ENCODE measurements at regions not wholly inside any gene's neighbourhood (a gene's known extent, or its start where the extent isn't known, plus 50 kb on each side); places are given as distances from the start of the nearest gene placed in this dataset.

GRCh38 chr14:71485833-71486232 lies 446.4 kb upstream of the RGS6 start:
- DNase-seq (ENCODE audit: low spot score), result no peak
- no peak for TF ChIP-seq CTCF (IDR thresholded peaks at IDR 0.05; ENCODE audit: extremely low read depth, insufficient read depth, missing control alignments)
- in situ Hi-C loops (cut with MboI; ENCODE audit: low pct_unique_long_range_greater_than_20kb, low sequenced_read_pairs, unreplicated experiment), result no loop called here

- DNase-seq (ENCODE audit: low spot score), result no peak
- in situ Hi-C loops (cut with MboI; ENCODE audit: low pct_unique_long_range_greater_than_20kb, low sequenced_read_pairs, unreplicated experiment), result no loop called here
- TF ChIP-seq CTCF (IDR thresholded peaks at IDR 0.05; ENCODE audit: extremely low read depth, insufficient read depth, missing control alignments), result no peak
Observed at GRCh38 chr14:71486279-71486678, 445.9 kb upstream of the RGS6 start.

GRCh38 chr14:71487449-71487848 lies 444.8 kb upstream of the RGS6 start:
- in situ Hi-C loops (cut with MboI; ENCODE audit: low pct_unique_long_range_greater_than_20kb, low sequenced_read_pairs, unreplicated experiment), result no loop called here
- TF ChIP-seq CTCF (IDR thresholded peaks at IDR 0.05; ENCODE audit: extremely low read depth, insufficient read depth, missing control alignments), result no peak

GRCh38 chr14:71487941-71488340 lies 444.3 kb upstream of the RGS6 start:
- no peak for TF ChIP-seq CTCF (IDR thresholded peaks at IDR 0.05; ENCODE audit: extremely low read depth, insufficient read depth, missing control alignments)
- in situ Hi-C loops (cut with MboI; ENCODE audit: low pct_unique_long_range_greater_than_20kb, low sequenced_read_pairs, unreplicated experiment), result no loop called here
- DNase-seq (ENCODE audit: low spot score), result no peak

More at GRCh38 chr14:71487449-71487848, 444.8 kb upstream of the RGS6 start:
- DNase-seq (ENCODE audit: low spot score), result no peak

- in situ Hi-C loops (cut with MboI; ENCODE audit: low pct_unique_long_range_greater_than_20kb, low sequenced_read_pairs, unreplicated experiment), result no loop called here
- DNase-seq (ENCODE audit: low spot score), result no peak
- TF ChIP-seq CTCF (IDR thresholded peaks at IDR 0.05; ENCODE audit: extremely low read depth, insufficient read depth, missing control alignments), result no peak
Observed at GRCh38 chr14:71488703-71489191, 443.5 kb upstream of the RGS6 start.

- in situ Hi-C loops (cut with MboI; ENCODE audit: low pct_unique_long_range_greater_than_20kb, low sequenced_read_pairs, unreplicated experiment), result no loop called here
- no peak for DNase-seq (ENCODE audit: low spot score)
- TF ChIP-seq CTCF (IDR thresholded peaks at IDR 0.05; ENCODE audit: extremely low read depth, insufficient read depth, missing control alignments), result no peak
Observed at GRCh38 chr14:71489742-71490141, 442.5 kb upstream of the RGS6 start.

GRCh38 chr14:71491931-71492330 lies 440.3 kb upstream of the RGS6 start:
- no peak for TF ChIP-seq CTCF (IDR thresholded peaks at IDR 0.05; ENCODE audit: extremely low read depth, insufficient read depth, missing control alignments)
- no peak for DNase-seq (ENCODE audit: low spot score)
- in situ Hi-C loops (cut with MboI; ENCODE audit: low pct_unique_long_range_greater_than_20kb, low sequenced_read_pairs, unreplicated experiment), result no loop called here
